ENCODE measurements at regions not wholly inside any gene's neighbourhood (a gene's known extent, or its start where the extent isn't known, plus 50 kb on each side); places are given as distances from the start of the nearest gene placed in this dataset.
"Not testable (repeated sequence)": the region's sequence is repeated elsewhere in the genome, so short reads cannot be mapped to it uniquely, and the experiment has no call there.

DNA sequence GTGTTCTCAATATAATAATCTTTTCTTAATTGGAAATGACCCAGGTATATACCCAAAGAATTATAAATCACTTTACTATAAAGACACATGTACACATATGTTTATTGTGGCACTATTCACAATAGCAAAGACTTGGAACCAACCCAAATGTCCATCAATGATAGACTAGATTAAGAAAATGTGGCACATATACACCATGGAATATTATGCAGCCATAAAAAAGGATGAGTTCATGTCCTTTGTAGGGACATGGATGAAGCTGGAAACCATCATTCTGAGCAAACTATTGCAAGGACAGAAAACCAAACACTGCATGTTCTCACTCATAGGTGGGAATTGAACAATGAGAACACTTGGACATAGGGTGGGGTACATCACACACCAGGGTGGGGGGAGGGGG is 56.8 kb downstream of the SCGB2B2 start:
- H3K27ac Mint-ChIP-seq, CTCF ChIA-PET, H3K4me3 Mint-ChIP-seq, H3K36me3 Mint-ChIP-seq, DNase-seq, H3K4me1 Mint-ChIP-seq, ATAC-seq, H3K27me3 Mint-ChIP-seq: not testable (repeated sequence)
- peaks cover 16% of the 10 kb centered on the region for H3K9me3 Mint-ChIP-seq (ENCODE audit: low read depth)

DNA sequence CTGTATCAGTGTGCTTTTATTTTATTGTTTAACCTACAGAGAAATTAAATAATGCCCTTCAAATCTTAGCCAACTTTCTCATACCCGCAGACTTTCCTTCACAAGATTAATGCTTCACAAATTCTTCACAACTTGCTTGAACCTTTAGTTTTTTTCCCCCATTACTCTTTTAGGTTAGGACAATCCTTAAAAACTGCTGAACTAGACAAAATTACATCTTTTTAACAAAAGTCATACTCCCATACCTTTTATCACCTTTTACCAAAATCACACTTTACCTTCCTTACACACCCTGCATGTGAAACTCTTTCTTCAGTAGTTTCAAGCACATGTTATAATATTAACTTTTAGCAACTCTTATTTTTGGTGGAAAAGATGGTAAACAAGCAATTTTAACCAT is 58.5 kb downstream of the SCGB2B2 start:
- Mint-ChIP-seq H3K4me3 (no peak overlapping the region), H3K4me1 (no peaks in the 10 kb centered on the region), H3K9me3 (ENCODE audit: low read depth) (peaks cover 20% of the 10 kb centered on the region), H3K36me3 (peaks cover 2% of the 10 kb centered on the region), H3K27ac (no peak overlapping the region), H3K27me3 (no peaks in the 10 kb centered on the region)
- no peak for DNase-seq
- CTCF ChIA-PET, result no interaction called here
- no peak for ATAC-seq

DNA sequence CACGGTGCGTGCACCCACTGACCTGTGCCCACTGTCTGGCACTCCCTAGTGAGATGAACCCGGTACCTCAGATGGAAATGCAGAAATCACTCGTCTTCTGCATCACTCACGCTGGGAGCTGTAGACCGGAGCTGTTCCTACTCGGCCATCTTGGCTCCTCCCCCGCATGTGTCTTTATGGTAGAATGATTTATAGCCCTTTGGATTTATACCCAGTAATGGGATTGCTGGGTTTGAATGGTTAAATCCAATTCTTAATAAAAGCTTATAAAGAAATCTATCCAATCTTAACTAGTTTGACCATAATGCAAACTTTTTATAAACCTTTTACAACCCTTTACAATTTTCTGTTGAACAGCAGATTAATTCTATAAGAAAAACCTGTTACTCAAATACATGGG is 59.0 kb downstream of the SCGB2B2 start:
- DNase-seq, H3K4me3 Mint-ChIP-seq, H3K27ac Mint-ChIP-seq, H3K36me3 Mint-ChIP-seq, H3K27me3 Mint-ChIP-seq, CTCF ChIA-PET, ATAC-seq, H3K4me1 Mint-ChIP-seq: not testable (repeated sequence)
- peaks cover 21% of the 10 kb centered on the region for H3K9me3 Mint-ChIP-seq (ENCODE audit: low read depth)

DNA sequence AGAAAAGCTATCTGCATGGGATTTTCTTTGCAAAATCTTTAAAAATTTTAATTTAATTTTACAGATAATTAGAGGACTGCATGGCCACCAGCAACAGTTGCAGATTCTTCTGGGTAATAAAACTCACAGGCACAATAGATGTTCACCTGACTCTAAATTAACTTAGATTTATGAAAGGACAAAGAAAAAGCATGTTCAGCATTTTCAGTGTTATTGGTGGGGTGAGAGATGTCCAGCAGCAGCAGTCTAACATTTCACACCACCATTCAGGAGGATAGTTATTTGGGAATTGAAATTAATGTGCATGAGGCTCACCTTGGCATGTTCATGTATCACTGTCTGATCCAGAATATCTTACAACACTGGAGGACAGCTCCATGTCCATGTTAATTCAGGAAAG is 74.0 kb downstream of the SCGB2B2 start:
- Mint-ChIP-seq H3K27ac (no peak overlapping the region), H3K4me3 (no peak overlapping the region), H3K27me3 (no peaks in the 10 kb centered on the region), H3K4me1 (no peaks in the 10 kb centered on the region), H3K9me3 (ENCODE audit: low read depth) (peaks cover 5% of the 10 kb centered on the region), H3K36me3 (no peaks in the 10 kb centered on the region)
- DNase-seq (no peak), ATAC-seq (no peak)
- CTCF ChIA-PET, result no interaction called here

DNA sequence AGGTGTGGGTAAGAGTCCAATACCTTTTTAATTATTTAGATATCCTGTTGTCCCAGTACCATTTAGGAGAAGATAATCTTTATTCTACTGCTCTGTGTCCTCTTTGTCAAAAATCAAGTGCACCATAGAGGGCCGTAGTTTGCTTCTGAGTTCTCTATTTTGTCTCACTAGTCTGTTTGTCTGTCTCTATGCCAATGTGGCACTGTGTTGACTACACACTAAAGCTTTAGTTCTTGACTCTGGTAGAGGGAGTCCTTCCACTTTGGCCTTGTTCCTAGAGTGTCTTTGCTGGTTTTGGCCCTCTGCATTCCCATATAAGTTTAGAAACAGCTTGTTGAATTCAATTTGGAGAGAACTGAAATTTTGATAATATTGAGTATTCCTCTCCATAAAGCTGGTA is 75.9 kb downstream of the SCGB2B2 start:
- Mint-ChIP-seq H3K4me1 (no peaks in the 10 kb centered on the region), H3K36me3 (no peaks in the 10 kb centered on the region), H3K27ac (no peak overlapping the region), H3K4me3 (no peak overlapping the region), H3K27me3 (no peaks in the 10 kb centered on the region), H3K9me3 (ENCODE audit: low read depth) (peaks cover 2% of the 10 kb centered on the region)
- CTCF ChIA-PET, result no interaction called here
- ATAC-seq (no peak), DNase-seq (no peak)

DNA sequence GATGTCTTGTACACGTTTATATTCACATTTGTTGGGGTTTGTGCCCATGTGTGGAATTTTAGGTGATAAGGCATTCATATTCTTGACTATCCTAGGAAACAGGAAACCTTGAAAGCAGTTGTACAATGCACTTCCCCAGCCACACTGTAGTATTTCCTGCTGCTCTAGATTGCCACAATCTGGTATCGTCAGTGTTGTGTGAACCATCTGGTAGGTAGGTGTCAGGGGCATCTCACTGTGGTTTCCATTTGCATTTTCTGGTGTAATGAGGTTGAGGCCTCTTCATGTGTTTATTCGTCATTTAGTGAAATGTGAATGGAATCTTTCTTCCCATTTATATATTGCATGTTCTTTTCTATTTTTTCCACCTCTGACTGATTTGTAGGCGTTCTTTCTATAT is 76.6 kb downstream of the SCGB2B2 start:
- Mint-ChIP-seq H3K4me3 (no peak overlapping the region), H3K9me3 (ENCODE audit: low read depth) (peaks cover 2% of the 10 kb centered on the region), H3K4me1 (no peaks in the 10 kb centered on the region), H3K27me3 (no peaks in the 10 kb centered on the region), H3K27ac (no peak overlapping the region), H3K36me3 (no peaks in the 10 kb centered on the region)
- ATAC-seq (no peak), DNase-seq (no peak)
- CTCF ChIA-PET, result no interaction called here

DNA sequence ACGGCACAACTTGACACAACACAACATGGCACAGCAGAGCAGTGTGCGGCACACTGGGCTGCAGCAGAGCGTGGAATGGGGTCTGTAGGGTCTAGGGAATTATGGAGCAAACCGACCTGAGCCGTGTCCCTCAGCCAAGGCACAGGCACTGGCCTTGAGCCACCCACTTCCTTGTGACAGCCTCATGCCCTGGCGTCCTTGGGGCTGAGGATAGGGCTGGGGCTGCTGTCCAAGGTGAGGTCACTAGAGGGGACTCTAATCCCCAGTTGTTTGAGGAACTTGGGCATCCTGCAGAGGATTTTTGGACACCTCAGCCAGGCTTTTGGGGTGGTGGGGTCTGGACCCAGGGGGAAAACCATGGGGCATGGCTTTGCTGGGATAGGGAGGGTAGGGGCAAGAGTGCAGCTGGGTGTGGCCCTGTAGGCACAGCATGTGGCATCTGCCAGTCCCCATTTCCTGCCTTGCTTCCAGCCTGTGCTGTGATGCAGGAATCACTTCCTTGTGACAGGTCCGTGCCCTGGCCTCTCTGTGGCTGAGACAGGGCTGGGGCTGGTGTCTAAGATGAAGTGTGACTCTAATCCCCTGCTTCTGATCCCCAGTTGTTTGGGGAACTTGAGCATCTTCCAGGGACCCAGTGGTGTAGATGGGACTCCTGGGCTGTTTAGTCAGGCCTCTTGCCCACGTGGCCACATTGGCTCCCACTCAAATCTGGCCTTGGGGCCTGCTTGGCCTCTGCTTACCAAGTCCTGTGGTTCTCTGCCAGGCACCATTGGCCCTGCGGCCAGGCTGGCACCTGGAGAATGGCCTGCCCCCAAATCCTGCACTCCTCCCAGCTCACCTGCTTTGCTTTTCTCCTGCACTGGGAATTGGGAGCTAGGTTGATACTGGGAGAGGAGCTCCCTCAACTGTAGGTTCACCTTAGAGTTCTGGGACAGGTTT is 78.5 kb downstream of the SCGB2B2 start:
- ATAC-seq (no peak), DNase-seq (no peak)
- no peaks in the 10 kb centered on the region for H3K4me1 Mint-ChIP-seq
- CTCF ChIA-PET, result no interaction called here
- H3K36me3 Mint-ChIP-seq, result no peaks in the 10 kb centered on the region
- no peak overlapping the region for H3K4me3 Mint-ChIP-seq
- H3K9me3 Mint-ChIP-seq (ENCODE audit: low read depth), result no peaks in the 10 kb centered on the region
- no peaks in the 10 kb centered on the region for H3K27me3 Mint-ChIP-seq
- H3K27ac Mint-ChIP-seq, result no peak overlapping the region

DNA sequence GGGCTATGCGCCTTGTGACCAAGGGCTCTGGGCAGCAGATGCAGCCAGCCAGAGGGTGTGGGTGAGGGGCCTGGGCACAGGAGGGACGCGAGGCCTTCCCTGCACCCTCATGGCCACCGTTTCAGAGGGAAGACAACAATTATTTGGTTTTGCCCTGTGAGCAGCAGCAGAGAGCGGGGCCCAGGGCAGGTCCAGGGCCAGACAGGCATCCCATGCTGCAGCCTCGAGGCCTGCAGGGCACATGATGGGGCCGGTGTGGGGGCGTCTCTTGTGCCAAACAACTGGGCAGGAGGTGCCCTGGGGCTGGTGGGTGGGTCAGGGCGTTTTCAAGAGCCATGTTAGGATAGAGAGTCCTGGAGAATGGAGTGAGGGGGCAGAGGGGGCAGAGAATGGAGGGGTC is 79.4 kb downstream of the SCGB2B2 start:
- Mint-ChIP-seq H3K4me3 (no peak overlapping the region), H3K4me1 (no peaks in the 10 kb centered on the region), H3K27ac (no peak overlapping the region), H3K36me3 (no peaks in the 10 kb centered on the region), H3K9me3 (ENCODE audit: low read depth) (no peaks in the 10 kb centered on the region), H3K27me3 (no peaks in the 10 kb centered on the region)
- CTCF ChIA-PET, result no interaction called here
- DNase-seq (no peak), ATAC-seq (no peak)

DNA sequence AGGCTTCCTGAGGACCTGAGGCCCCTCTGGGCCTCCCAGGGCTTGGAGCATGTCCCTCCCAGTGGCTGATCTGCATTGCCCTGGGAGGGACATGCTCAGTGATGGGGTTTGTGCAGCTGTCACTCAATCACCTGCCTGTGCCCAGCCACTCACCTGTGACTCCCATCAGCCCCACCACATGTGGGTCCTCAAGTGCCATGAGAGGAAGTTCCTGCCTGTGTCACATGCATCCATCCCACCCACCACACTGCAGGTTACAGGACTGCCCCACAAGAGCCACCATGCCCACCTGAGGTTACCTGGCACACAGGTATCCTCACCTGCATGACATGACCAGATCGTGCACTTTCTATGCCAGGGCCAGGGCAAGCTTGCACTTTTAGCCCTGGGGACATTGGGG is 80.0 kb downstream of the SCGB2B2 start:
- no peaks in the 10 kb centered on the region for H3K4me1 Mint-ChIP-seq
- H3K27me3 Mint-ChIP-seq, result no peaks in the 10 kb centered on the region
- no peak for DNase-seq
- H3K4me3 Mint-ChIP-seq, result no peak overlapping the region
- no peaks in the 10 kb centered on the region for H3K36me3 Mint-ChIP-seq
- no peaks in the 10 kb centered on the region for H3K9me3 Mint-ChIP-seq (ENCODE audit: low read depth)
- CTCF ChIA-PET, result no interaction called here
- H3K27ac Mint-ChIP-seq, result no peak overlapping the region
- ATAC-seq, result no peak

DNA sequence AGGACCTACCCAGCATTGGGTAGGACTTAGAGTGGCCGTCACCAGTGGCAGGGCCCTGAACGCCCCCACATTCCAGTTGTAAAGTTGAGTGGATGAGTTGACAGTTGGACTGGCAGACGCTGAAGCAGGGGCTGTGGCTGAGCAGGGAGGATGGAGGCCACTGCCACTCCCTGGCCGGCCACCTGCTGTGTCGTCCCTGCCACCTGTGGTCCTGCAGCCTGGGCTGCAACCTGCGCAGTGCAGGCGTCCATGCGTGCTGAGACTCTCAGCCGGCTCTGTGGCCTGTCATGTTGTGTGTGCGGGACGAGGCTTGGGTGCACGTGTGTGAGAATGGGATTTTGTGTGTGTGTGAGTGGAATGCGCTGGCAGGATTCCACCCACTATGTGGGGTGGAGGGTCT is 80.8 kb downstream of the SCGB2B2 start:
- H3K27me3 Mint-ChIP-seq, result no peaks in the 10 kb centered on the region
- ATAC-seq (no peak), DNase-seq (no peak)
- H3K36me3 Mint-ChIP-seq, result no peaks in the 10 kb centered on the region
- H3K27ac Mint-ChIP-seq, result no peak overlapping the region
- H3K9me3 Mint-ChIP-seq (ENCODE audit: low read depth), result no peaks in the 10 kb centered on the region
- H3K4me1 Mint-ChIP-seq, result no peaks in the 10 kb centered on the region
- CTCF ChIA-PET, result no interaction called here
- no peak overlapping the region for H3K4me3 Mint-ChIP-seq

DNA sequence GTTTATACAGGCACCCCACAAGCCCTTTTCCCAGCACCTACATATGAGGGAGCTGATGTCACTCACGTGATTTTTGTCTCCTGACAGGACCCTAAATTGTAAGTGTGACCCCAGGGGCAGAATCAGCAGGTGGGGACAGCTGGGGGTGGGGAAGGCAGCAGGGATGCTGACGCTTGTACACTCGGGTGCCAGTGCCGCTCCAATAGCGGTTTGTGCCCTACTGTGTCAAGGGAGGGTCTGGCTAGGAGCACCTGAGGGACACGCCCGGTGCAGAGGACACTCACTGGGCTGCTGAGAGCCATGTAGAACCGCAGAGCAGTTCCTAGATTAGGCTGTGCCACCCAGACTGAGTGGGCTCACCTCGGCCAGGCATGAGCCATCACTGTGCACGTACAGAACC is 81.3 kb downstream of the SCGB2B2 start:
- H3K4me3 Mint-ChIP-seq, result no peak overlapping the region
- H3K4me1 Mint-ChIP-seq, result no peaks in the 10 kb centered on the region
- H3K27ac Mint-ChIP-seq, result no peak overlapping the region
- CTCF ChIA-PET, result no interaction called here
- H3K9me3 Mint-ChIP-seq (ENCODE audit: low read depth), result no peaks in the 10 kb centered on the region
- ATAC-seq (no peak), DNase-seq (no peak)
- no peaks in the 10 kb centered on the region for H3K36me3 Mint-ChIP-seq
- H3K27me3 Mint-ChIP-seq, result no peaks in the 10 kb centered on the region

DNA sequence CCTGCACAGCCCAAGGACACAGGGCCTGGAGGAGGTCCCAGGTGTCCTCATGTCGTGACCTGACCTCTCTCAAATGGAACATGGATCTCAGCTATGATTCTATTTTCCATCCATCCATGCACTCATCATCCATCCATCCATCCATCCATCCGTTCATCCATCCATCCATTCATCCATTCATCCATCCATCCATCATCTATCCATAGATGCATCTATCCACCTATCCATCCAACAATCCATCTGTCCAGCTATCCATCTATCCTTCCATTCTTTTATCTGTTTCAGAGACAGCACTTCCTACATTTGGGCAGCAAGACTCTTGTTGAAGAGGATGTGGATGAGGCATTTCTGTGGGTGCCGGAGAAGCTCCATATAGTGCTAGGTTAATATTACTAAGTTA is 86.7 kb downstream of the SCGB2B2 start:
- CTCF ChIA-PET, result no interaction called here
- H3K4me1 Mint-ChIP-seq, result no peaks in the 10 kb centered on the region
- no peak overlapping the region for H3K4me3 Mint-ChIP-seq
- no peaks in the 10 kb centered on the region for H3K36me3 Mint-ChIP-seq
- no peak for DNase-seq
- H3K9me3 Mint-ChIP-seq (ENCODE audit: low read depth), result peaks cover 7% of the 10 kb centered on the region
- no peak for ATAC-seq
- no peak overlapping the region for H3K27ac Mint-ChIP-seq
- no peaks in the 10 kb centered on the region for H3K27me3 Mint-ChIP-seq

DNA sequence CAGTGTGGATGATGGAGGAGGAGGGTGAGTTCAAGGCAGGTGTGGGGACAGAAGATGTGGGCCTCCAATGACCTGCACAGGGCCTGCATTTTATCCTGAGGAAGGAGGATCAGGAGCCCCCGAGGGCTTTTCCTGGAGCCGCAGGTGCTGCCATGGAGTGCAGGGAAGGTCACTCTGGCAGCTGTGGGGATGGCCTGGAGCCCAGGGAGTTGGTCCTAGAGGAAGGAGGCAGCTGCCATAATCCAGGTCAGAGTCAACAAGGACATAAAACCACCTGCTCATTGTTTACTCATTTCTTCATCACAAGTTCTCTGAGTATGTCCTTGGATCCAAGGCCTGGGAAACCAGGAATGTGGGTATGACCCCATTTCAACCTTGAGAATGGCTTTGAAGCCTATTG is 87.2 kb downstream of the SCGB2B2 start:
- Mint-ChIP-seq H3K4me1 (no peaks in the 10 kb centered on the region), H3K36me3 (no peaks in the 10 kb centered on the region), H3K4me3 (no peak overlapping the region), H3K9me3 (ENCODE audit: low read depth) (peaks cover 9% of the 10 kb centered on the region), H3K27me3 (no peaks in the 10 kb centered on the region), H3K27ac (no peak overlapping the region)
- no peak for DNase-seq
- CTCF ChIA-PET, result no interaction called here
- ATAC-seq, result no peak

DNA sequence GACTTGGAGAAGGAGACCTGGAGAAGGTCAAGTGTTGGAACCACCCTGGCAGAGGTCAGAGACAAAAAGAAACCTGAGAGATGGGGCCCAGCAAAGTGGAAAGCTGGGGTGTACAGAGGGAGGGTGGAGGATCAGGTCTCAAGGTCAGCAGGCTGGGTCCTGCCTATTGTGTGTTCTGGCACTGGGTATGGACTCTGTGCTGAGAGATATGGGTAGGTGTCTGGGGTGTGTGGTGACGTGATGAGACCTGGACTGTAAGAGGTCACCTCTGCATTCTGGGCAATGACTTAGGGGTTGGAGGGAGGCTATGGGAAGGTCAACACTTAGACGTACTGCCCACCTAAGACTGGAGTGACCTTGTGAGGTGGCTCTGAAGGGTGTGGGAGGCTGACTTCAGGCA is 88.1 kb downstream of the SCGB2B2 start:
- DNase-seq (no peak), ATAC-seq (no peak)
- CTCF ChIA-PET, result no interaction called here
- no peaks in the 10 kb centered on the region for H3K27me3 Mint-ChIP-seq
- H3K27ac Mint-ChIP-seq, result no peak overlapping the region
- H3K4me3 Mint-ChIP-seq, result no peak overlapping the region
- no peaks in the 10 kb centered on the region for H3K36me3 Mint-ChIP-seq
- peaks cover 12% of the 10 kb centered on the region for H3K9me3 Mint-ChIP-seq (ENCODE audit: low read depth)
- no peaks in the 10 kb centered on the region for H3K4me1 Mint-ChIP-seq

DNA sequence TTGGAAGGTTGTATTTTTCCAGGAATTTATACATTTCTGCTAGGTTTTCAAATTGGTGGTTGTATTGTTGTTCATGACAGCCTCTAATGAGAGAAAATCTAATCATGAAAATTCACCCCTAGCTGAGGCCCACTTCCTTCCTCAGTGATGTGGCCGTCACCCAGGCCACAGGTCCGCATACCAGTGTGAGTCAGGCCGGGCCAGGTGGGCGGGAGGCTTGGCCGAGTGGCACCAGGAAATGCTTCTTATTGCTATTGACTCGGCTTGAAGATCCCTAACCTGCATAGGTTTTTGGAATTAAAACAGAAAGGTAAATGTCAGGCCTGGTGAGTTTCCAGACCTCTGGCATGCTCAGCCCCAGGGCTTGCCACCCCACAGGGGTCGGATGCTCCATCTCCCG is 88.7 kb downstream of the SCGB2B2 start:
- no peak overlapping the region for H3K27ac Mint-ChIP-seq
- no peak overlapping the region for H3K4me3 Mint-ChIP-seq
- CTCF ChIA-PET, result no interaction called here
- no peaks in the 10 kb centered on the region for H3K27me3 Mint-ChIP-seq
- ATAC-seq (no peak), DNase-seq (no peak)
- peaks cover 12% of the 10 kb centered on the region for H3K9me3 Mint-ChIP-seq (ENCODE audit: low read depth)
- no peaks in the 10 kb centered on the region for H3K4me1 Mint-ChIP-seq
- no peaks in the 10 kb centered on the region for H3K36me3 Mint-ChIP-seq
